Upper lobe of left lung (tissue), 6 donors: ENCODE measurements at regions not wholly inside any gene's neighbourhood (a gene's known extent, or its start where the extent isn't known, plus 50 kb on each side); places are given as distances from the start of the nearest gene placed in this dataset.

ENCODE experiments used
- ATAC-seq, 2 donors: fragments of 200-7000 bp; cut with Tn5 transposase; one replicate each; pipeline ENCODE4 v1.9.1; 2022; ENCODE audit warnings: mild to moderate bottlenecking in 2 of 2, moderate library complexity in 2 of 2; ENCODE audit not compliant: low FRiP score in 2 of 2
- DNase-seq, 2 donors: peaks; one replicate each; pipeline ENCODE4 v3.0.0-alpha.2; 2019 to 2020
- H3K27ac ChIP-seq, 4 donors: fragments of 200-600 bp; sonication (generic); one replicate each; pipeline ENCODE4 v1.5.1; 2016 to 2019
- H3K27me3 ChIP-seq, 4 donors: fragments of 200-600 bp; sonication (generic); one replicate each; pipeline ENCODE4 v1.5.1; 2017 to 2019
- H3K36me3 ChIP-seq, 4 donors: fragments of 200-600 bp; sonication (generic); one replicate each; pipeline ENCODE4 v1.5.1; 2016 to 2019
- H3K4me1 ChIP-seq, 4 donors: fragments of 200-600 bp; sonication (generic); one replicate each; pipeline ENCODE4 v1.5.1; 2018 to 2019
- H3K4me3 ChIP-seq, 4 donors: fragments of 200-600 bp; sonication (generic); one replicate each; pipeline ENCODE4 v1.5.1; 2017 to 2019; ENCODE audit warnings: mild to moderate bottlenecking in 2 of 4, moderate library complexity in 1 of 4
- H3K9me3 ChIP-seq, 4 donors: fragments of 200-600 bp; sonication (generic); one replicate each; pipeline ENCODE4 v1.5.1; 2018 to 2019
- CTCF ChIP-seq, 6 experiments: fragments of 450-650 bp in 4 of 6; fragments of 200-600 bp in 2 of 6; sonication (generic) in 2 of 6; IDR thresholded peaks; one replicate each; pipeline ENCODE4 v1.5.1; 2016 to 2019; ENCODE audit warnings: antibody characterized with exemption in 6 of 6
- EP300 ChIP-seq, 4 donors: sonication (generic); formaldehyde crosslinking; IDR thresholded peaks; one replicate each; pipeline ENCODE4 v1.5.1; 2017; ENCODE audit warnings: antibody characterized with exemption in 4 of 4, control low read depth in 2 of 4
- POLR2A ChIP-seq, 4 donors: fragments of 450-650 bp; IDR thresholded peaks; one replicate each; pipeline ENCODE4 v1.5.1; 2016 to 2017; ENCODE audit warnings: antibody characterized with exemption in 4 of 4, mild to moderate bottlenecking in 2 of 4
- POLR2AphosphoS5 ChIP-seq, 2 donors: sonication (generic); formaldehyde crosslinking; IDR thresholded peaks; one replicate each; pipeline ENCODE4 v1.5.1; 2017; ENCODE audit warnings: antibody characterized with exemption in 2 of 2
- WGBS, 2 donors: methylation state at CpG; one replicate each; pipeline ENCODE4 v1.1.5; 2017 to 2018; 5-methylcytosine and 5-hydroxymethylcytosine counted together
- donor health status: DM: no; HTN: no; CAD: no; lungs with moderate emphysema.
- donor health status: DM: no; HTN: yes; CAD: no; lungs with severe emphysema.

DNA sequence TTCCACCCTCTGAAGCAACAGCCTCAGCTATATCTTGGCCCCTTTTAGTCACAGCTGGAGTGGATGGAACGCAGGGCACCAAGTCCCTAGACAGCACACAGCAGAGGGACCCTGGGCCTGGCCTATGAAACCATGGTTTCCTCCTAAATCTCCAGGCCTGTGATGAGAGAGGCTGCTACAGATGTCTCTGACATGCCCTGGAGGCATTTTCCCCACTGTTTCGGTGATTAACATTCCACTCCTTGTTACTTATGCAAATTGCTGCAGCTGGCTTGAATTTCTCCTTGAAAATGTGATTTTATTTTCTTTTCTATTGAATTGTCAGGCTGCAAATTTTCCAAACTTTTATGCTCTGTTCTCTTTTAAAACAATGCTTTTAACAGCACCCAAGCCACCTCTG, 384.8 kb downstream of the PRR16 start:
- DNase-seq (no peak), ATAC-seq (no peak)
- no peaks in the 10 kb centered on the region for H3K36me3 ChIP-seq
- WGBS, 2 donors, result 79 to 81% methylated on average over 2 of the region's 2 CpGs
- H3K27me3 ChIP-seq, result no peaks in the 10 kb centered on the region
- no peaks in the 10 kb centered on the region for H3K4me1 ChIP-seq
- no peaks in the 10 kb centered on the region for H3K9me3 ChIP-seq
- H3K27ac ChIP-seq, result no peak overlapping the region
- no peak for TF ChIP-seq POLR2AphosphoS5 (IDR thresholded peaks at IDR 0.05)
- no peak for TF ChIP-seq CTCF (IDR thresholded peaks at IDR 0.05)
- no peak for TF ChIP-seq POLR2A (IDR thresholded peaks at IDR 0.05)
- TF ChIP-seq EP300 (IDR thresholded peaks at IDR 0.05), result no peak
- H3K4me3 ChIP-seq, result no peak overlapping the region

DNA sequence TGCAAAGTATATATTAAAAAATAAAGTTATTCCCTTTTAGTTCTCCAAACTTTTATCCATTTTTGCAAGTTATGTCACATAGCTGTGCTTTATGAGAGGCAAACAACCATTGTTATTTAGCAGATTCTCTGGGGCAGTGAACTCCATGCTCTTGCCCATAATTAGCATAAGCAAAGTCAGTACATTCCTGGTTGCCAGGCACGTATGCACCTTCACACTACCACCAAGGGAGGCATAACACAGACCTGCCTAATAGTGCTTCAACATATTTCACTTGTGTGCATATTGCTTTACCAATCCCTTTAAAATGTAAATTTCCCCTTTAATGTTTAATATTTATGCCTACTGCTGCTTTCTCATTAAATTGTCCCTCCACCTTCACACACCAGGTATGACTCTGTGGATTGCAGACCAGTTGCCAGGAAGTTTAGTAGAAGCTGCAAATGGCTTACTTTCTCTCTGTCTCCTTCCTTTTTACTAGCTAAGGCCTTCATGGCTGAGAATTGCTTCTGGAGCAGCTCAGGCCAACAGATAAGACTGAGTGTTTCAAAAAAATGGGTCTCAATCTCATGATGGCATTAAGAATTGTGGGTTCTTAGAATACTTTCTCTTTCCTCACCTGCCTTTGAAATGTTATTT, 388.2 kb downstream of the PRR16 start:
- DNase-seq, result no peak
- WGBS, 2 donors, result 68 to 70% methylated on average over 1 of the region's 1 CpG
- Histone ChIP-seq H3K36me3 (no peaks in the 10 kb centered on the region), H3K27ac (no peak overlapping the region), H3K9me3 (no peaks in the 10 kb centered on the region), H3K4me1 (no peaks in the 10 kb centered on the region), H3K4me3 (no peak overlapping the region), H3K27me3 (no peaks in the 10 kb centered on the region)
- ATAC-seq, result no peak
- TF ChIP-seq CTCF (IDR thresholded peaks at IDR 0.05), result no peak
- TF ChIP-seq EP300 (IDR thresholded peaks at IDR 0.05), result no peak
- TF ChIP-seq POLR2AphosphoS5 (IDR thresholded peaks at IDR 0.05), result no peak
- TF ChIP-seq POLR2A (IDR thresholded peaks at IDR 0.05), result no peak

- Histone ChIP-seq H3K4me3 (no peak overlapping the region), H3K27me3 (no peaks in the 10 kb centered on the region), H3K36me3 (no peaks in the 10 kb centered on the region), H3K27ac (no peak overlapping the region), H3K9me3 (no peaks in the 10 kb centered on the region), H3K4me1 (no peaks in the 10 kb centered on the region)
- 80 to 94% methylated on average over 7 of the region's 7 CpGs for WGBS, 2 donors
- DNase-seq, result no peak
- no peak for TF ChIP-seq EP300 (IDR thresholded peaks at IDR 0.05)
- TF ChIP-seq POLR2AphosphoS5 (IDR thresholded peaks at IDR 0.05), result no peak
- TF ChIP-seq POLR2A (IDR thresholded peaks at IDR 0.05), result no peak
- TF ChIP-seq CTCF (IDR thresholded peaks at IDR 0.05), result no peak
- no peak for ATAC-seq
Measured at GRCh38 chr5:120866997-120867396, 402.9 kb downstream of the PRR16 start.

GRCh38 chr5:120869831-120870230, 405.7 kb downstream of the PRR16 start:
- 84% methylated on average over 1 of the region's 1 CpG for WGBS, 2 donors
- ATAC-seq (no peak), DNase-seq (no peak)
- H3K27ac ChIP-seq, result no peak overlapping the region
- no peaks in the 10 kb centered on the region for H3K36me3 ChIP-seq
- H3K27me3 ChIP-seq, result no peaks in the 10 kb centered on the region
- no peaks in the 10 kb centered on the region for H3K4me1 ChIP-seq
- H3K4me3 ChIP-seq, result no peak overlapping the region
- H3K9me3 ChIP-seq, result no peaks in the 10 kb centered on the region
- TF ChIP-seq EP300 (IDR thresholded peaks at IDR 0.05) (no peak), POLR2AphosphoS5 (IDR thresholded peaks at IDR 0.05) (no peak), POLR2A (IDR thresholded peaks at IDR 0.05) (no peak), CTCF (IDR thresholded peaks at IDR 0.05) (no peak)

DNA sequence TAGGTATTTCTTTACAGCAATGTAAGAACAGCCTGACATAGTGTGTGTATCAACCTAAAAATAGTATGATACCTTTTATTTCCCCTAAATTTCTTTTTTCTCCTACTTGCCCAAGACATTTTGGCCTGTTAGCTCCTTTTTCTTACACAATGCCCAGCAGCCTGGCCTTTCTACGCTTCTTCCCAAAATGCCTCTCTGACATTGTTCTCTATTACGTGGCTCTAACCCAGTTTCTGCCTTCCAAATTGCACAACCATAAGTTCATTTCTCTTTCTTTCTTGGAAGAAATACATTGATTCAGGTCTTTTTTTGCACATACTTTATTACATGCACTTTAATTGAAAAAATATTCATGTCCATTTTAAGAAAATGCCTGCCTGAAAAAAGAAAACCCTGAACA, 408.2 kb downstream of the PRR16 start:
- Histone ChIP-seq H3K36me3 (no peaks in the 10 kb centered on the region), H3K4me3 (no peak overlapping the region), H3K27ac (no peak overlapping the region), H3K4me1 (no peaks in the 10 kb centered on the region), H3K27me3 (no peaks in the 10 kb centered on the region), H3K9me3 (no peaks in the 10 kb centered on the region)
- DNase-seq (no peak), ATAC-seq (no peak)
- TF ChIP-seq CTCF (IDR thresholded peaks at IDR 0.05), result no peak
- 63 to 73% methylated on average over 2 of the region's 2 CpGs for WGBS, 2 donors
